Astrocyte (in vitro differentiated cells and primary cell): ENCODE measurements at regions not wholly inside any gene's neighbourhood (a gene's known extent, or its start where the extent isn't known, plus 50 kb on each side); places are given as distances from the start of the nearest gene placed in this dataset.

Source experiments
- DNase-seq: peaks from one replicate; pipeline ENCODE4 v3.0.0-alpha.2; 2010; ENCODE audit warnings: low read depth
- FAIRE-seq: peaks from 2 replicates; lab custom pipeline; 2011; peaks lifted over from hg19 to GRCh38; lab: Jason Lieb, UNC
- H2AFZ ChIP-seq: 2 replicates; pipeline ENCODE4 v1.6.0; 2012; ENCODE audit warnings: low read depth, low read length, inconsistent platforms
- H3K27ac ChIP-seq: 2 replicates; pipeline ENCODE4 v1.5.1; 2011; ENCODE audit warnings: low read depth, low read length, inconsistent platforms
- H3K27me3 ChIP-seq: 2 replicates; pipeline ENCODE4 v1.6.0; 2011; ENCODE audit warnings: low read length, inconsistent platforms; ENCODE audit not compliant: insufficient read depth
- H3K36me3 ChIP-seq: 2 replicates; pipeline ENCODE4 v1.5.1; 2011; ENCODE audit warnings: low read length, inconsistent platforms; ENCODE audit not compliant: insufficient read depth
- H3K4me1 ChIP-seq: 2 replicates; pipeline ENCODE4 v1.5.1; 2011; ENCODE audit warnings: low read length, inconsistent platforms; ENCODE audit not compliant: insufficient read depth
- H3K4me2 ChIP-seq: 2 replicates; pipeline ENCODE4 v1.6.0; 2012; ENCODE audit warnings: low read length, inconsistent platforms
- H3K4me3 ChIP-seq: 2 replicates; pipeline ENCODE4 v1.5.1; 2011; ENCODE audit warnings: low read depth, mild to moderate bottlenecking, low read length, inconsistent platforms; ENCODE audit not compliant: insufficient read depth
- H3K79me2 ChIP-seq: 2 replicates; pipeline ENCODE4 v1.6.0; 2012; ENCODE audit warnings: mild to moderate bottlenecking, low read length, inconsistent platforms; ENCODE audit not compliant: insufficient read depth
- H3K9ac ChIP-seq: 2 replicates; pipeline ENCODE4 v1.6.0; 2012; ENCODE audit warnings: mild to moderate bottlenecking, low read length, inconsistent platforms
- H3K9me3 ChIP-seq: 2 replicates; pipeline ENCODE4 v1.5.1; 2012; ENCODE audit warnings: low read depth, mild to moderate bottlenecking, low read length, inconsistent platforms; ENCODE audit not compliant: insufficient read depth
- H4K20me1 ChIP-seq: 2 replicates; pipeline ENCODE4 v1.6.0; 2012; ENCODE audit warnings: low read length, inconsistent platforms; ENCODE audit not compliant: insufficient read depth
- H3K27ac Mint-ChIP-seq: one replicate; pipeline ENCODE4 v1.8.0; 2021; ENCODE audit warnings: mild to moderate bottlenecking, mixed read lengths; ENCODE audit not compliant: unreplicated experiment
- H3K27me3 Mint-ChIP-seq: one replicate; pipeline ENCODE4 v1.8.0; 2021; ENCODE audit warnings: low read depth, mixed read lengths; ENCODE audit not compliant: unreplicated experiment
- H3K36me3 Mint-ChIP-seq: one replicate; pipeline ENCODE4 v1.8.0; 2021; ENCODE audit warnings: low read depth, mixed read lengths; ENCODE audit not compliant: unreplicated experiment
- H3K4me1 Mint-ChIP-seq: one replicate; pipeline ENCODE4 v1.8.0; 2021; ENCODE audit warnings: low read depth, mixed read lengths; ENCODE audit not compliant: unreplicated experiment
- H3K4me3 Mint-ChIP-seq: one replicate; pipeline ENCODE4 v1.8.0; 2021; ENCODE audit warnings: mild to moderate bottlenecking, moderate library complexity, mixed read lengths; ENCODE audit not compliant: unreplicated experiment
- H3K9me3 Mint-ChIP-seq: one replicate; pipeline ENCODE4 v1.8.0; 2021; ENCODE audit warnings: mild to moderate bottlenecking, mixed read lengths; ENCODE audit not compliant: unreplicated experiment
- EZH2 ChIP-seq: IDR thresholded peaks from 2 replicates; pipeline ENCODE4 v1.6.1; 2012; ENCODE audit warnings: mild to moderate bottlenecking, low read length, inconsistent platforms; ENCODE audit not compliant: insufficient read depth
- TF ChIP-seq, protein P1 (sequence below): IDR thresholded peaks from 2 replicates; pipeline ENCODE4 v1.5.1; 2011; ENCODE audit warnings: low read depth, mild to moderate bottlenecking, inconsistent platforms, low read length, moderate library complexity; ENCODE audit not compliant: insufficient read depth

DNA sequence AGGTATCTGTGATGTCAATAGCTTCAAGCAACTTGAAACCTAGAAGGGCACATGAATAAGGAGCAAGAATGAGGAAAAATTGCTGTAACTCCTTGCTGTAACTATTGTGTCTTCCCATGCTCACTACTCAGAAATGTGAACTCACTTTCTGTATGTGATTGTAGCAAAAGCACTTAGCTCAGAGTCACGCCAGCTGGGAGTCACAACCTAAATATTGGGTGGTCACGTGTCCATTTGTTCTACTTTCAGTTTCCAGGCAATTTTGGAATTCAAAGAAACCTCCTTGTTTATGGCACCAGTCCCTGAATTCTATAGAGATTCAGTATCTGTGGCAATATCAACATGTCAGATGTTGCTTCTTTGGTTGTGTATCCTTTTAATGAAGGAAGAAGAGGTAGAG lies 241.6 kb upstream of the AZI2 start:
- H3K4me1 Mint-ChIP-seq = peaks cover 10% of the 10 kb centered on the region
- Histone ChIP-seq H3K4me1 (no peaks in the 10 kb centered on the region), H3K36me3 (no peaks in the 10 kb centered on the region), H2AFZ (no peak overlapping the region), H3K79me2 (no peaks in the 10 kb centered on the region), H4K20me1 (no peaks in the 10 kb centered on the region), H3K9ac (no peak overlapping the region), H3K4me3 (no peak overlapping the region), H3K9me3 (no peaks in the 10 kb centered on the region), H3K27me3 (no peaks in the 10 kb centered on the region), H3K27ac (no peak overlapping the region), H3K4me2 (peak overlapping the region; percentile 21)
- no peak overlapping the region for H3K4me3 Mint-ChIP-seq
- DNase-seq (peak; percentile 17), FAIRE-seq (no peak)
- H3K36me3 Mint-ChIP-seq = no peaks in the 10 kb centered on the region
- no peaks in the 10 kb centered on the region for H3K27me3 Mint-ChIP-seq
- TF ChIP-seq EZH2 = no peak
- TF ChIP-seq, protein P1, sequence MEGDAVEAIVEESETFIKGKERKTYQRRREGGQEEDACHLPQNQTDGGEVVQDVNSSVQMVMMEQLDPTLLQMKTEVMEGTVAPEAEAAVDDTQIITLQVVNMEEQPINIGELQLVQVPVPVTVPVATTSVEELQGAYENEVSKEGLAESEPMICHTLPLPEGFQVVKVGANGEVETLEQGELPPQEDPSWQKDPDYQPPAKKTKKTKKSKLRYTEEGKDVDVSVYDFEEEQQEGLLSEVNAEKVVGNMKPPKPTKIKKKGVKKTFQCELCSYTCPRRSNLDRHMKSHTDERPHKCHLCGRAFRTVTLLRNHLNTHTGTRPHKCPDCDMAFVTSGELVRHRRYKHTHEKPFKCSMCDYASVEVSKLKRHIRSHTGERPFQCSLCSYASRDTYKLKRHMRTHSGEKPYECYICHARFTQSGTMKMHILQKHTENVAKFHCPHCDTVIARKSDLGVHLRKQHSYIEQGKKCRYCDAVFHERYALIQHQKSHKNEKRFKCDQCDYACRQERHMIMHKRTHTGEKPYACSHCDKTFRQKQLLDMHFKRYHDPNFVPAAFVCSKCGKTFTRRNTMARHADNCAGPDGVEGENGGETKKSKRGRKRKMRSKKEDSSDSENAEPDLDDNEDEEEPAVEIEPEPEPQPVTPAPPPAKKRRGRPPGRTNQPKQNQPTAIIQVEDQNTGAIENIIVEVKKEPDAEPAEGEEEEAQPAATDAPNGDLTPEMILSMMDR = no peak
- H3K27ac Mint-ChIP-seq = no peak overlapping the region
- peaks cover 2% of the 10 kb centered on the region for H3K9me3 Mint-ChIP-seq

DNA sequence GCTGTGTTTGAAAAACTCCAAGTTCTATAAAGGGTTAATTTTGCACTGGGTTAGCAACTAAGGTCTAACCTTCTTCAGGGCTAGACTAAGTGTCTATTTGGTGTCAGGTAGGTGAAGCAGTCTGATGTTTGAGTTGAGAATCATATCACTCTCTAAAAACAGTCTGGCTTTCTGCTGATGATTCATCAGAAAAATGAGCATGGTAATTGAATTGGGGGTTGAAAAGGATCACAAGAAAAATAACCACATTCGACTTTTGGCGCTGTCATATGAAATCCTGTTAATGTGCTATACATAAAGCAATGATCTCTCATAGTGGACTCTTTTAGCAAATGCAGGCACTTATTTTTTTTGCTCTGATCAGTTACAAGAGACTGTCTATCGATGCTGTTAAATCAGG lies 242.2 kb upstream of the AZI2 start:
- Histone ChIP-seq H3K27ac (no peak overlapping the region), H3K9me3 (no peaks in the 10 kb centered on the region), H3K4me2 (peak overlapping the region; percentile 21), H3K27me3 (no peaks in the 10 kb centered on the region), H3K4me1 (no peaks in the 10 kb centered on the region), H3K36me3 (no peaks in the 10 kb centered on the region), H4K20me1 (no peaks in the 10 kb centered on the region), H3K9ac (no peak overlapping the region), H3K79me2 (no peaks in the 10 kb centered on the region), H3K4me3 (no peak overlapping the region), H2AFZ (no peak overlapping the region)
- peaks cover 2% of the 10 kb centered on the region for H3K9me3 Mint-ChIP-seq
- peaks cover 10% of the 10 kb centered on the region for H3K4me1 Mint-ChIP-seq
- DNase-seq (peak; percentile 26), FAIRE-seq (no peak)
- no peak overlapping the region for H3K4me3 Mint-ChIP-seq
- no peaks in the 10 kb centered on the region for H3K27me3 Mint-ChIP-seq
- H3K36me3 Mint-ChIP-seq = no peaks in the 10 kb centered on the region
- no peak overlapping the region for H3K27ac Mint-ChIP-seq
- TF ChIP-seq, protein P1 = no peak
- no peak for TF ChIP-seq EZH2

DNA sequence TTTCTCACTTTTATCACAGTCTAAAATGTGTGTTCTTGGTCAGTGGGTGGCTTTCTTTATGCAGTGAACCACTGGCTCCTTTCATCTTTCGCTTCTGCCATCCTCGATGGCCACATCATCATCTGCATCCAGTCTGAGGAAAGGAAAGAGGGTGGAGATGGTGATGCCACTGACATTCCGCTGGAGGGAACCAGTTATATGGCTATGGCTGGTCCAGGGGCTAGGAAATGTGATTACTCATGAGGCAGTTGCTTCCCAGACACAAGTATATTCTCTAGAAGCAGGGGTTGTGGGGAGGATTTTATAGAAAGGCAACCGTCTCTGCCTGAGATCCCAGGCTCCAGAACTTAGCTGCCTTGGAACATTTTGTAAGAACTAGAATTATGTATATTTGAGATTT lies 246.7 kb upstream of the AZI2 start:
- Mint-ChIP-seq H3K4me3 (no peak overlapping the region), H3K9me3 (peaks cover 2% of the 10 kb centered on the region), H3K27ac (no peak overlapping the region), H3K27me3 (no peaks in the 10 kb centered on the region), H3K4me1 (peaks cover 7% of the 10 kb centered on the region), H3K36me3 (no peaks in the 10 kb centered on the region)
- H3K79me2 ChIP-seq = no peaks in the 10 kb centered on the region
- FAIRE-seq = no peak
- H3K36me3 ChIP-seq = no peaks in the 10 kb centered on the region
- no peak for TF ChIP-seq EZH2
- TF ChIP-seq, protein P1 = no peak
- H3K4me2 ChIP-seq = no peak overlapping the region
- no peaks in the 10 kb centered on the region for H3K9me3 ChIP-seq
- H4K20me1 ChIP-seq = no peaks in the 10 kb centered on the region
- no peak overlapping the region for H3K9ac ChIP-seq
- no peaks in the 10 kb centered on the region for H3K27me3 ChIP-seq
- no peak for DNase-seq
- H3K4me1 ChIP-seq = no peaks in the 10 kb centered on the region
- H3K4me3 ChIP-seq = no peak overlapping the region
- H3K27ac ChIP-seq = no peak overlapping the region
- no peak overlapping the region for H2AFZ ChIP-seq
